GM19372 (cell line): ENCODE measurements at regions not wholly inside any gene's neighbourhood (a gene's known extent, or its start where the extent isn't known, plus 50 kb on each side); places are given as distances from the start of the nearest gene placed in this dataset.
"Not testable (repeated sequence)": the region's sequence is repeated elsewhere in the genome, so short reads cannot be mapped to it uniquely, and the experiment has no call there.

Experiments
- ATAC-seq: cut with Tn5 transposase; IDR thresholded peaks from one replicate; pipeline ENCODE4 v1.9.1; 2021; ENCODE audit warnings: mild to moderate bottlenecking, low read depth, moderate library complexity; ENCODE audit not compliant: unreplicated experiment

- no peak for ATAC-seq
These were observed 151.7 kb upstream of the ELL2 start for GRCh38 chr5:96113170-96113939.

GRCh38 chr5:96112703-96113102 lies 151.1 kb upstream of the ELL2 start:
- ATAC-seq, result no peak

GRCh38 chr5:96112123-96112670 lies 150.5 kb upstream of the ELL2 start:
- no peak for ATAC-seq

DNA sequence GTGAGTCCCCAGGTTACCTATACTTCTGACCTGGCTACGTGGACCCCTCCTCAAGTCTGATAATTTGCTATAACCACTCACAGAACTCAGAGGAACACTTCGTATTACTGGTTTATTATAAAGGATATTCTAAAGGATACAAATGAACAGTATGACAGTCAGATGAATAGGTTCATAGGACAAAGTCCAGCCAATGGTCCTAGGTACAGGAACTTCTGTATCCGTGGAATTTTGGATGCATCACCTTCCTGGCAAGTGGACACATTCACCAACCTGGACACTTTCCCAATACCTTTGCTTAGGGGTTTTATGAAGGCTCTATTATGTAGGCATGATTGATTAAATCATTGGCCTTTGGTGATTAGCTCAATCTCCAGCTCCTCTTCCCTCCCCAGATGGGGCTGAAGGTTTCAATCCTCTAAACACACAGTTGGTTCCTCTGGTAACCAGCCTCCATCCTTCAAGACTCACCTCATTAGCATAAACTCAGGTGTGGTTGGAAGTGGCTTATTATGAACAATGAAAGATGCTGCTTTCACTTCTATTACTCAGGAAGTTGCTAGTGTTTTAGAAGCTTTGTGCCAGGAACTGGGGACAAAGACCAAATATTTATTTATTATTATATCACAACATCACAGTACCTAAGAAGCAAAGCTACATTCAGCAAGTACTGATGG lies 149.6 kb upstream of the ELL2 start:
- no peak for ATAC-seq

DNA sequence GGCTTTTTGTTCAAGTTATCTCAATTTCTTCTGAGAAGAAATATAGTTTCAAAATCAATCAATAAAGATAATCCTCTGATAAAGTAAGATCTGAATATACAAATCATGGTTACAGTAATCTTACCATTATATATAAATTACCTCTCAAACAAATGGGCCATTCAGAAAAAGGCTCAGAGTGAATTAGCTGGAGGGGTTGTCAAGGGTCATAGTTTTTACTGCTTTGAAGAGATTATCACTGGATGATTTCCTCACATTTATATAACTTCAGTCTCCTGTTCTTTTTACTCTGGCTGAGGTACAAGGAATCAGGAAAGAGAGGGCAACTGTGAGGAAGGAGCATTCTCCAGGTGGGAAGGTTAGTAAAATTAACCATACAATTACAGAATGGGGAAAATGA lies 148.6 kb upstream of the ELL2 start:
- no peak for ATAC-seq

- not testable (repeated sequence) for ATAC-seq
These were observed 147.0 kb upstream of the ELL2 start for GRCh38 chr5:96108629-96109028.

DNA sequence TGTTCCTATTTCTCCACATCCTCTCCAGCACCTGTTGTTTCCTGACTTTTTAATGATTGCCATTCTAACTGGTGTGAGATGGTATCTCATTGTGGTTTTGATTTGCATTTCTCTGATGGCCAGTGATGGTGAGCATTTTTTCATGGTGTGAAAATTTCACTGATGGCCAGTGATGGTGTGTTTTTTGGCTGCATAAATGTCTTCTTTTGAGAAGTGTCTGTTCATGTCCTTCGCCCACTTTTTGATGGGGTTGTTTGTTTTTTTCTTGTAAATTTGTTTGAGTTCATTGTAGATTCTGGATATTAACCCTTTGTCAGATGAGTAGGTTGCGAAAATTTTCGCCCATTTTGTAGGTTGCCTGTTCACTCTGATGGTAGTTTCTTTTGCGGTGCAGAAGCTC lies 142.2 kb upstream of the ELL2 start:
- ATAC-seq, result not testable (repeated sequence)

DNA sequence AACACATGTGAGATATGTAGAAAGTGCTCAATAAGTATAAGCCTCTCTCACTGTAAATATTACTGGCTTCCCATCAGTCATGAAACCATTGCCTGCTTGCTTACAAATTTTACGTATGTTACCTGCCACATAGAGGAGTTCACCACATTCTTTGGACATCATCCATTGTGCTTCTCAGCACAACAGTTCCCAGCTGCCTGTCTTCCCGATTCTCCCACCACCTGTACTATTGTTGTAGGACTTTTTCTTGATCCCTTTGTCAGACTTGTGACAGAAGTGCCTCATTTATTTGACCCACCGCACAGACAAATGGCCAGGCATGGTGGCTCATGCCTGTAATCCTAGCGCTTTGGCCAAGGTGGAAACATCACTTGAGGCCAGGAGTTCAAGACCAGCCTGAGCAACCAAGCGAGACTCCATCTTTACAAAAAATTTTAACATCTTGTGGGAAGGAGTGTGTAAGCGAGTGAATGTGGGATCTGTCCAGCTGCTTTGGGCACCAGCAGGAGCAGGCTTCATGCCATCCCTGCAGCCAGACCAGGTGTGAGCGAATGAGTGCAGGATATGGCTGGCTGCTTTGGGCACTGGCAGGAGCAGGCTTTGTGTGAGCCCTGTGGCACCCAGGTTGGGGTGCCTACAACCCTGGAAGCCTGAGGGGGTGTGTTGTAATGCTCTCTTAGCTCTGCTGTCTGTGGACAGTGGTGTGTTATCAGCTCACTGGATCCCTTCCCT lies 139.9 kb upstream of the ELL2 start:
- no peak for ATAC-seq

- not testable (repeated sequence) for ATAC-seq
These were observed 135.8 kb upstream of the ELL2 start for GRCh38 chr5:96097488-96097887.

DNA sequence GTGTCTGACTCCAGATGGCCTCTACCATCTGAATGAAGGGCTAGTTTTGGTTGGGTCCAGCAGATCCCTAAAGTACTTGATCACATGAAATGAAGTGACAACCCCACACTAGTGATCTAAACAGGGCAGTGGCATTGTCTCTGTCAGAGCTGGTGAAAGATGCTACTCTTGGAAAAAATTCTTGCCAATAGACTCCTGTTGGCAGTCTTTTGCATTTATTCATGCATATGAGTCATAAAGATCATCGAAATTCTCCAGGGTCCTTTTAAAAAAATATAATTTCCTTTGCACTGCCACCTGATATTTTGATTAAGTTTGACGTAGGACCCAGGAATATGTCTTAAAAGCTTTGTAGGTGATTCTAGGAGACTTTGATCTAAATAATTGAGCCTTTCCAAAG lies 135.1 kb upstream of the ELL2 start:
- no peak for ATAC-seq

DNA sequence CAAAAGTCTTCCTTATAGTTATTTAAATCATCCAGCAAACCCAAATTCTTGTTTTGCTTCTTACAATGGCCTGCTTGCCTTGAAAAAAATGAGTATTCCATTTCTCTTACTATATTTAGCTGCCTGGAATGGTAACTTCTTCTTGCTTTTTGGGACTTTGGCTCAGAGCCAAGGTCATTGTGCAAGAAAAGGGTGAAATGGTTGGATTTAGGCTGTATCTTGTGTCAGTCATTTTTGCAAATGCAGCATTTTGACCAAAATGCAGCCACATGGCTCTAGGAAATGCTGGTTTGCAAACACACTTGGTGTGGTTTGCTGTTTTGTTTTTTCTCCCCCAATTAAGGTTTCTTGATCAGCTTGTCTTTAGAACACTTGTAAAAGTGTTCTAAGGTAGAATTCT lies 133.3 kb upstream of the ELL2 start:
- no peak for ATAC-seq

GRCh38 chr5:96093890-96094381 lies 132.3 kb upstream of the ELL2 start:
- ATAC-seq, result no peak

- no peak for ATAC-seq
These were observed 131.7 kb upstream of the ELL2 start for GRCh38 chr5:96093340-96093739.

- no peak for ATAC-seq
These were observed 130.2 kb upstream of the ELL2 start for GRCh38 chr5:96091874-96092273.

- ATAC-seq, result no peak
These were observed 128.6 kb upstream of the ELL2 start for GRCh38 chr5:96090215-96090614.

DNA sequence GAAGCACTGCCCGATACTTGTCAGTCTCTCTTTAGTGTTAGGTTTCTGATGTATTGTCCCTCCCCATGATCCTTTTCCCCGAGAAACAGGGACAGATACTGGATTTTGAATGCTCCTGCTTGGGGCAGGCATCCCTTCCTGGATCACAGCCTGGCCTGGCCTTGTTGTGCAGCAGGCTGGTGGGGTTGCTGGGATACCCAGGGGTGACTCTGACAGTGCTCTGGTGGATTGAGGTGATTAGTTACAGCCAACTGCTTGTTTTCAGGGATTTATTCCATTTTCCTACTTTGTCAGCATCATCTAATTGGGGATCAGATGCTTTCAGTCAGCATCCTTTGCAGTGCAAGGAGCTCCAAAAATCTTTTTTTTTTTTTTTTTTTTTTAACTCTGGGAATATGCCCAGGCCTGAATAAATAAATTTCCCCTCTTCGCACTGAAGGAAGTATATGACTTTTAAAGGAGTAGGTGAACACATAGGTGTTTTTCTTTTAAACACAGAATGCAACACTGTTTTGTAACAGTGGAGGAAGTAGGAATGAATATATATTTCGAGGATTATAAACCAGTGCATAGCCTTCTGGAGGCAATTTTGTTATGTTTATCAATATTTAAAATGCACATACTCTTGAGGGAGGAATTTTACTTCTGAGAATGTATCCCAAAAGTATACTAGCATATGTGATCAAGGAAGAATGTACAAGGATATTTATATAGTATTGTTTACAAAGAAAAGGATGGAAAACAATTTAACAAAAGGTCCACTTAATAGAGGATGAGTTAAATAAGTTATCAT lies 127.3 kb upstream of the ELL2 start:
- no peak for ATAC-seq

- no peak for ATAC-seq
These were observed 126.3 kb upstream of the ELL2 start for GRCh38 chr5:96087939-96088338.

DNA sequence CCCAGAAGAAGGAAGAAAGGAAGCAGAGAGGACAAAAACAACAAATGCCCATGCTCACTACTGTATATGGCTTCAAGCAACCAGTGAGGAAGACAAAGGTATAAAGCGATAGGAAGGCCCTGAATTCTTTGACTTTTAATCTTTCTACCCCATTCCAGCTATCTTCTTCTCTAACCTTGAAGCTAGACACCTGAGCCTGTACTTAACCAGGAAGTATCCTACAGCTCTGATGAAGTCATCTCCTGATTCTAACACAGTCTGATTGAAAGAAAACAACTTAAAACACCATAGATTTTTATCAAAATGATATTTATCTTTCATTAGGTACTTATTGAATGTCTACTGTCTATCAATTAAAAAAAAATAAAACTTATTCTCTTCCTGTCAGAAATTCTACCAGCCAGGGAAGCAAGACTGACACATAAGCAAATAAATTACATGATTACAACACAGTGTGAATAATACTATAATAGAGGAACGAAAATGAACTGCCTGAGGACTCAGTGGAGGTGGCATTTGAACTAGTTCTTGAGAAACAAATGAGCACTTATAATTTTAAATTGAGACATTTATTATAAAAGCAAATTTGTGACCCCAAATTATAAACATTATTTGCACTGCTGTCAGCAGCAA lies 123.3 kb upstream of the ELL2 start:
- no peak for ATAC-seq

DNA sequence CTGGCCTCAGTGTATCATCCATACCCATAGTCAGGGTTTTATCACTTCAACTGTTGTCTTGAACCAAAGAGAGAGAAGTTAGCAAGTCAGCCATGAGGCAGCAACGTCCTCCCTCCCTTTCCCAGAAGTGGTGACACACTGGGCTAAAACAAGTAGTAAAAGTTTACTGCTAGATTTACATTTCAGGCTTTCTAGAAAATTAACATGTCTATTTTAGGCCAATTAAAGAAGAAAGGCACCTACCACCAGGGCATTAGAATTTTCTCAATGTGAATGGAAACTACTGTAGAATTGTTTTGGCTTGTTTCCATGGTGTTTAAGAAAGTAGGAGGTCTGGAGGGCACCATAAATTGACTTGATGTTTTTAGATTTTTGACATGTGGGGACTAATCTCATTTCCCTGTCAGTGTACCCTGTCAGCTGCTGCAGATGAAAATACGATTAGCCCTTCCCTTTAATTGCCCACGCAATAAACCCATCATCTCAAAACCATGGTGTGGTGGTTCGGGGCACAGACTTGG lies 121.8 kb upstream of the ELL2 start:
- no peak for ATAC-seq
